ENCODE measurements at regions not wholly inside any gene's neighbourhood (a gene's known extent, or its start where the extent isn't known, plus 50 kb on each side); places are given as distances from the start of the nearest gene placed in this dataset.
A peak's percentile ranks its signal among the peaks of the same experiment; 100 is the strongest.

DNA sequence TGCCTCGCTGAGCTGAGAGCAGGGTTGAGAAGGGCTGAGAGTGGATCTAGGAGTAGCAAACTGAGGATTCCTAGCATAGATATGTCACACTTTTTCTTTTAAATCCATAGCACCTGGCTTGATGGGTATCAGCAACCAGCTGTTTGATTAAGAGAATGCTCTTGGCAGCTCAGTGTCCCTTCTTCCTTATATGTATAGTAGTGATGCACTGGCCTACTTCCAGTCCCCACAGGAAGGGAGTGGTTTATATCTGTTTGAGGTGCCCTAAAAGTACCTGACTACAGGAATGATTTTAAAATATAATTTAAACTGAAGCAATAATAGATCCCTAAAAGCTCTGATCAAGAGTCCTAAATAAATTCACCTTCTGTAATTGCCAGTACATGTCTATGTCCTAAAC, 546.8 kb upstream of the ZNF608 start:
- no peak overlapping the region for H3K4me3 ChIP-seq (ENCODE audit: control insufficient read depth, low read depth, low read length)
- TF ChIP-seq, protein P1, sequence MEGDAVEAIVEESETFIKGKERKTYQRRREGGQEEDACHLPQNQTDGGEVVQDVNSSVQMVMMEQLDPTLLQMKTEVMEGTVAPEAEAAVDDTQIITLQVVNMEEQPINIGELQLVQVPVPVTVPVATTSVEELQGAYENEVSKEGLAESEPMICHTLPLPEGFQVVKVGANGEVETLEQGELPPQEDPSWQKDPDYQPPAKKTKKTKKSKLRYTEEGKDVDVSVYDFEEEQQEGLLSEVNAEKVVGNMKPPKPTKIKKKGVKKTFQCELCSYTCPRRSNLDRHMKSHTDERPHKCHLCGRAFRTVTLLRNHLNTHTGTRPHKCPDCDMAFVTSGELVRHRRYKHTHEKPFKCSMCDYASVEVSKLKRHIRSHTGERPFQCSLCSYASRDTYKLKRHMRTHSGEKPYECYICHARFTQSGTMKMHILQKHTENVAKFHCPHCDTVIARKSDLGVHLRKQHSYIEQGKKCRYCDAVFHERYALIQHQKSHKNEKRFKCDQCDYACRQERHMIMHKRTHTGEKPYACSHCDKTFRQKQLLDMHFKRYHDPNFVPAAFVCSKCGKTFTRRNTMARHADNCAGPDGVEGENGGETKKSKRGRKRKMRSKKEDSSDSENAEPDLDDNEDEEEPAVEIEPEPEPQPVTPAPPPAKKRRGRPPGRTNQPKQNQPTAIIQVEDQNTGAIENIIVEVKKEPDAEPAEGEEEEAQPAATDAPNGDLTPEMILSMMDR (conservative IDR thresholded peaks at IDR 0.05; ENCODE audit: control insufficient read depth, insufficient read depth, low read depth, low read length): no peak
- no peak for DNase-seq (ENCODE audit: low read depth)

DNA sequence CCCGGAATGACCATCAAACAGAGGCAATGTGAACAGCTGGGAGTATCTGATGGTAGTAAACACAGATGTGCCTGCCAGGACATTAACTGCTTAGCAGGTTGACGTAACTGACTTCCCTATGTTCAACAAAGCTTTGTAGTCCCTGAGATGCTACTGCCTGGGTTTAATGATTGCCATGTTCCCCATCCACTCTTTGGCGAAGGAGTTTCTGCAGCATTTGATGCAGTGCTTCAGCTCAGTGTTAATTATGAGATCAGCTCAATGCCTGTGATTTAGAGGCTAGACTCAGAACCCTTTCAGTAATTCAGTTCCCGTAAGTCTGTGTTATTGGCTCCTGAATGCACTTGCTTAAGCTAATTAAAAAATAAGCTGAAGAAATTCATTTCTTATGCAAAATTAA, 547.3 kb upstream of the ZNF608 start:
- TF ChIP-seq, protein P1 (conservative IDR thresholded peaks at IDR 0.05; ENCODE audit: control insufficient read depth, insufficient read depth, low read depth, low read length): no peak
- H3K4me3 ChIP-seq (ENCODE audit: control insufficient read depth, low read depth, low read length): no peak overlapping the region
- no peak for DNase-seq (ENCODE audit: low read depth)

DNA sequence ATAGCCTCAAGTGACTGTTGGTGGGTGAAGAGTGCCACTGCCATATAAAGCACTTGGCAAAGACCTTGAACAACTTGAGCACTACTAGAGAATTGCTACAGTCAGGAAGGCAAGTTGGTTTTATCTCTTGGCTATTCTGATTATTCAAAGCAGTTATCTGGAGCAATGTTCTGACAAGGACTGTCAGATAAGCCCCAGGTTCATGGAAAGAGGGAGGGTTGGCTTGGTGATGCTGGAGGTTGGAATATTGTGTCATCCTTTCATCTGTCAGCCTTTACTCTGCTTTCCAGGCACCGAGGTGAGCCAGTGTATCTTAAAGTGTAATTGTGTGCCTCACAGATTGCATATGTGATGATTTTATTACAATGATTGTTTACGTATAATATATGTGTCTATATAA, 548.4 kb upstream of the ZNF608 start:
- TF ChIP-seq, protein P1 (conservative IDR thresholded peaks at IDR 0.05; ENCODE audit: control insufficient read depth, insufficient read depth, low read depth, low read length): no peak
- no peak overlapping the region for H3K4me3 ChIP-seq (ENCODE audit: control insufficient read depth, low read depth, low read length)
- DNase-seq (ENCODE audit: low read depth): no peak

DNA sequence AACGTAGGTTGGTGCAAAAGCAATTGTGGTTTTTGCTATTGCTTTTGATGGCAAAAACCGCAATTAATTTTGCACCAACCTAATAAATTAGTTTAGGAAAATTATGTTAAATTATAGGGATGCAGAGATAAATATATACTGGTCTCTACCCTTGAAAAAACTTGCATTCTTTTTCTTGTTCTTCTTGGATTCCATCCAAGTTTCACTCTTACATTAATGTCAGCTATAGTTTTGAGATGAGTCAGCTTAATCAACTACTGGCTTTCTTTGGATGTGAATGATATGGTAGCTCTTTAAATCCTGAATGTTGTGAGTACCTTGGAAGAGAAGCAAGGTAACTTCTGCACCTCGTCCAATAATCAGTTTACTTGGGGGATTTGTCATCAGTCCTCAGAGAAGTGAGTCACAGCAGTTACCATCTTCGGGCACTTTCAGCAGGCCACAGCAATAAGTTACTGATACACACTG, 549.0 kb upstream of the ZNF608 start:
- TF ChIP-seq, protein P1 (conservative IDR thresholded peaks at IDR 0.05; ENCODE audit: control insufficient read depth, insufficient read depth, low read depth, low read length): no peak
- peak; percentile 34 for DNase-seq (ENCODE audit: low read depth)
- H3K4me3 ChIP-seq (ENCODE audit: control insufficient read depth, low read depth, low read length): no peak overlapping the region

DNA sequence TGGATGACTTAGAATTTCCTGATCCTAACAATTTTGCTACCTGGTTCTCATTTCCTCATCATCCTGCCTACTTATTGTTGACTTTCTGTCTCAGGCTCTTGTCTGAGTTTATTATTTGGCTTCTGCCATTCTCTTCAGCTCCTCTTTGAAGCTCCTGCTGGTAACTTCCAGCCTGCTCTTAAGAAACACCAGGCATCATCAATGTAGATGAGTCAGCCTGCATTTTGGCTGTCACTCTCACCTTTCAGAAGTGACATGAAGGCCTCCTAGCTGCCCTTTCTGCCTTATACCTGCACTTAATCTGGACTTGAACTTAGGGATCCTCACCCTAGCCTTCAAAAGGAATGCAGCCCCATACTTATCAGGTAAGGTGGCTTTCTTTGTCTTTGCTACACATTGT, 551.8 kb upstream of the ZNF608 start:
- TF ChIP-seq, protein P1 (conservative IDR thresholded peaks at IDR 0.05; ENCODE audit: control insufficient read depth, insufficient read depth, low read depth, low read length): no peak
- no peak overlapping the region for H3K4me3 ChIP-seq (ENCODE audit: control insufficient read depth, low read depth, low read length)
- peak; percentile 39 for DNase-seq (ENCODE audit: low read depth)

DNA sequence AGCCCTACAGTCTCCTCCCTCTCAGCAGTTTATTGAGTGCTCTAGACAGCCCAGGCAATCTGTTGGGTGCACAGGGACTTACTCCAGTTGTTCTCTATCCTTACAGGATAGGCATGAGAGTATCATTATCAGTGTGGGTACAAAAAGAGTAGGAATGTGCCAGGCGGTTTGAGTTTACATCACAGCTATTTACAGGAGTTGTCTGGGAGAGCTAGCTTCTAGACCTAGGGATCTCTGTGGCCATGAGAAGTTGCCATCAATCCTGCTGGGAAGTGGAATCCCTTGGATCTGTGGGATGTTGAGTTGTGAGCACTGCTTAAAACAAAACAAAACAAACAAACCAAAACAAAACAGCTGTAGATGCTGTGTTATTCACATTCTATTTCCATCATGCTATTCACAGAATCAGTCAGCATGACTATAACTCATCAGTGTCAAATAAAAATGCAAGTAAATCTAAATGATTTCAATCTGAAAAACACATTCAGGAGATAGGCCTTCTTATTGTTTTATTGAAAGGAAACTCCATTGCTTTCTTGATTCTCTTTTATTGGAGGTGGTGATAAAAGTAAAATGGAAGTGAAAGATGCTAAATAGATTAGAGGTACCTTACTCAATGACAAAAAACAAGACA, 552.4 kb upstream of the ZNF608 start:
- no peak overlapping the region for H3K4me3 ChIP-seq (ENCODE audit: control insufficient read depth, low read depth, low read length)
- TF ChIP-seq, protein P1 (conservative IDR thresholded peaks at IDR 0.05; ENCODE audit: control insufficient read depth, insufficient read depth, low read depth, low read length): no peak
- DNase-seq (ENCODE audit: low read depth): no peak

DNA sequence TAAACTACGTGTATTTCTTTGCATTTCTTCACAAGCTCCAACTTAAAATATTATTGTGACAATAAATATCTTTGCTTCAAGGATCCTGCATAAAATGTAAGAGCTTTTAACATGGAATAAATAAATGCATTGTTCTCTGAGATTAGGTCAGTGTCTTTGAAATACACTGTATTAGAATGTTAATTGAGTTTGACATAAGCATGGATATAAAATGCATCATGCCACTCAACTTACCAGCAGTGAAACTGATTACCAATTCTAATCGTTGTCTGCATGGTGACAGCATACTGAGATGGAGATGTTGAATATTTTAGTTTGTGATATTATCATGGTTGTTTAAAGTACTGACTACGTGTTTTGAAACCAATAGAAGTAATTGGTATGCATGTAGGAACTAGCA, 555.3 kb upstream of the ZNF608 start:
- no peak overlapping the region for H3K4me3 ChIP-seq (ENCODE audit: control insufficient read depth, low read depth, low read length)
- no peak for DNase-seq (ENCODE audit: low read depth)
- TF ChIP-seq, protein P1 (conservative IDR thresholded peaks at IDR 0.05; ENCODE audit: control insufficient read depth, insufficient read depth, low read depth, low read length): no peak

All from fibroblast of mammary gland (primary cell).